Fibroblast of skin of right biceps (primary cell): ENCODE measurements at regions not wholly inside any gene's neighbourhood (a gene's known extent, or its start where the extent isn't known, plus 50 kb on each side); places are given as distances from the start of the nearest gene placed in this dataset.
A peak's percentile ranks its signal among the peaks of the same experiment; 100 is the strongest.

Experiments
- DNase-seq: peaks from one replicate; pipeline ENCODE4 v3.0.0-alpha.2; 2013

GRCh38 chr1:163406772-163407171 is 85.0 kb downstream of the NUF2 start:
- DNase-seq: no peak

- no peak for DNase-seq
These were observed 86.5 kb downstream of the NUF2 start for GRCh38 chr1:163408262-163408661.

GRCh38 chr1:163410073-163410999 is 88.6 kb downstream of the NUF2 start:
- peak; percentile 57 for DNase-seq

DNA sequence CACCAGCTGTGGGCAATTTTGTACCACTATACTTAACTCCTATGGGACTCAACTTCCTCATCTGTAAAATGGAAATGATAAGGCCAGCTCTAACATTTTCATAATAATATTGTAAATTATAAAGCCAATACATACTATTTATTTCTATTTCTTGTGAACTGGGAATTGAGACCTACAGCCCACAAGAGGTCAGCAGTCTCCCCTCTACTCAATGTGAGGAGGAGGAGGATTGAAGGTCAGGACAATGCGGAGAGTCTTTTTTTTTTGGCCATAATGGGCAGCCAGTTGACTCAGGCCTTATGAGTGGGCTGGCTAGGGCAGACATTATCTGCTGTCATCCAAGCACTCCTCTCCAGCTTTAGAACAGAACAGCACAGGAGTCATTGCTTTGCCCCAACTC is 90.5 kb downstream of the NUF2 start:
- no peak for DNase-seq

DNA sequence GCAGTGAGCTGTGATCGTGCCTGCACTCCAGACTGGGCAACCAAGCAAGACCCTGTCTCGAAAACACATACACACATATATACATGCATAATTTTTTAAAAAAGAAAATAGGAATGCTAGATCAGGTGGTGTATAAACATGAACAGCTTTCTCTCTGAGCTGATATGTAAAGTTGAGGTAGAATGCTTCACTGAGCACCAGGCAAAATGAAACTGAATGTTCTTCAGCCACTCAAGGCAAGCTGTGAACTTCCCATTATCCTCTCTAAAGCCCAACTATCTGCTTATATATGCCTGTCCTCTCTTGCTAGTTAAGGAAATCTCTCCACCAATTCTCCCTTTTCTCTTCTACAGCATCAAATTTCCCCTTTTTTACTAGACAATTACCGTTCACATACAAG is 93.0 kb downstream of the NUF2 start:
- DNase-seq: no peak

GRCh38 chr1:163421701-163422100 is 99.9 kb downstream of the NUF2 start:
- no peak for DNase-seq

DNA sequence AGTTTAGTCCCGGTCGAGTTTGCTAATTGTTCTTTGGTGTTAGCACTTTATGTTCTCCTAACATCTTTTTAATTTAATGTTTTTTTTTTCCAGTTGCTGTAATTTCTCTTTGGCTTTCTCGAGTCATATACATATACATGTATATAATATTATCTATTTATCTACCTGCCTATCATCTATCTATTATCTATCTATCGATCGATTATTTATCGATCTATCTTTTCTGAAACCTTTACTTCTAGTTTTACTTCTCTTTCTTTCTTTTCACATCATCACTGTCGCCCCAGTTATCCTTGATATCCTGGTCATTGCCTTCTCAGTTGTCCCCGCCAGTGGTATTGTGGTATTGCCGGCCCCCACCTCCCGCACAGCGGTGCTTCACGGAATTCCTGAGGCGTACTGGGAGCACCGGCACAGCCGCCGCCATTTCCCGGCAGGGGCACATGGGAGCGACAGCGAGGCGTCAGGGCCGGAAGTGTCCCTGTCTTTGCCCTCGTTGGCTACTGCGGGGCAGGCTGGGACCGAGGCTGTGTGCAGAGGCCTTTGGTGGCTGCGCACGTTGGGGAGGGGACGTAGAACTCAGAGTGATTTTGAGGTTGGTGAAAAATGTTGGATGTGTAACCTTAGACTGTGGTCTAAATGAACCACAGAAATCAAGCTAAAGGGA is 101.1 kb downstream of the NUF2 start:
- DNase-seq: no peak

DNA sequence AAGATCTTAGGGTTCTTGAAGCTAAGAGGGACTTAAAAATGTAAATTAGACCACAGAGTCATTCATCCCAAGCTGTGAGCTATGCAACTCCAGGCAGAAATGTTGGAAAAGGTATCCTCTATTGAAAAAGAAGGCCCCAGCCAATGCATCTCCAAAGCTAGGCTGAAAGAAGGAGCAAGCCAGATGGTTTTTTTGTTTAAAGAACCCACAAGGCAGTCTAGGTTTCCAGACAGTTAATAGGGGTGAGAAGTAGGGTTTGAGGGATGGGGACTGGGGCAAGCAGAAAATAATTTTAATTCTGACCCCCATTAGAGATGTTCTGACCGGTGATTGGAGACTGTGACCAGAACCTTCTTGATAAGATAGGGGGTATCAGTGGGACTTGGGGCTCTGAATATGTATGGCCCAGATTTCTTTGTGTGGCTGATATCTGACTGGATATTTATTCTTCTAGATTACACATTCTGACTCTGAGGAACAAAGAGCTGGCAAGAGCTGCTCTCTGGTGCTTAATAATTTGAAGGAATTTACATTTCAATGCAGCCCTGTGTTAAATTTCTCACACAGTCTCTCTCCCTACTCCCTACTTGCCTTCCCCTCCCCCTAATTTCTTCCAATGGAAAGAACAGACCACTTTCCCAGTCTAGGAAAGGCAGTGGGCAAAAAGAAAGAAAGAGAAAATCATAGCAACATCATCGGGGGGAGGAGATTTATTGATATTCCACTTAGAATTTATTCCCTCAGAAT is 104.9 kb downstream of the NUF2 start:
- no peak for DNase-seq

DNA sequence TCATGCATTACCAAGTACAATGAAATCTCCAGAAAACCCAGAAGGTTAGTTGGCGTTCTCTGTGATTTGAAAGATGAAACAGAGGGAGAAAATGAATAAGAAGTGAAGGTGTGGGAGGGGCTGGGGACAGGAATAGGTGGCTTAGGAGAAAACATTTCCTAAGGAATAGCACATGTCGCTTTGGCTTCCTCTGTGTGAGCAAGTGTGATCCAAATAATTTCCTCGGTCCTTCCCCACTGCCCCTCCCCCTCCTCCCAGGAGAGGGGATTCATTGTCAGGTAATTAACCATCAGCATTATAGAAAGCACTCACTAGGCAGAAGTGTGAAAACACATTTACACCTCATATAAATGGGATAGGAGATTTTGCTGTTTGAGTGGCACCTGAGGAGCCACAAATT is 105.5 kb downstream of the NUF2 start:
- DNase-seq: no peak

DNA sequence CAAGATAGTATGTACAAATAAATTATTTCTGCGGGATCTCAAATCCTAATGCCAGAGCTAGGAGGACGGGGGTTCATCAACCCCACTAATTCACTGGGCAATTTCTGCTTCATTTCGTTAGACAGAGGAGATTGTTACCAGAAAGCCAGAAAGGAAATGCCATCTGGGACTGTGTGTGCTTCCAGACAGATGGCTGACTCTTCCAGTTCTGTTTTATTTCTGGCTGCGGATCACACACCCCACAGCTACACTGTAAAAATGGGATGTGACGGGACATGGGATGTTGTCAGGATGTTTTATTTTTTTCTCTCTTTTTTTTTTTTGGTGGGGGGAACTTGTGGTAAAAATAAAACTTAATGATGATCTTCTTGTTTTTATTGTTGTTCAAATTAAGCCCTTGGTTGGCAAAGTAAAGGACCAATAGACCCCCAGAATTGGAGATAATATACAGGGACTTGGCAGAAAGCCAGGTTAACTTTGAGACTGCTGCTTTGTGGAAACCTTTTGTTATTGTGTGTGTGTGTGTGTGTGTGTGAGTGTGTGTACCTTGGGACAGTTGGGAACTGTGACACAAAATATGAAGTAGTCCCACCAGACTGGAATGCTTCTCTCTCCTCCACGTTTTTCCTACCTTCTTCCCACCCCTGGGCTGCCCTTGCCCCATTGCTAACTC is 114.5 kb downstream of the NUF2 start:
- no peak for DNase-seq

GRCh38 chr1:163439471-163439870 is 117.7 kb downstream of the NUF2 start:
- no peak for DNase-seq

GRCh38 chr1:163440090-163440489 is 118.3 kb downstream of the NUF2 start:
- no peak for DNase-seq

DNA sequence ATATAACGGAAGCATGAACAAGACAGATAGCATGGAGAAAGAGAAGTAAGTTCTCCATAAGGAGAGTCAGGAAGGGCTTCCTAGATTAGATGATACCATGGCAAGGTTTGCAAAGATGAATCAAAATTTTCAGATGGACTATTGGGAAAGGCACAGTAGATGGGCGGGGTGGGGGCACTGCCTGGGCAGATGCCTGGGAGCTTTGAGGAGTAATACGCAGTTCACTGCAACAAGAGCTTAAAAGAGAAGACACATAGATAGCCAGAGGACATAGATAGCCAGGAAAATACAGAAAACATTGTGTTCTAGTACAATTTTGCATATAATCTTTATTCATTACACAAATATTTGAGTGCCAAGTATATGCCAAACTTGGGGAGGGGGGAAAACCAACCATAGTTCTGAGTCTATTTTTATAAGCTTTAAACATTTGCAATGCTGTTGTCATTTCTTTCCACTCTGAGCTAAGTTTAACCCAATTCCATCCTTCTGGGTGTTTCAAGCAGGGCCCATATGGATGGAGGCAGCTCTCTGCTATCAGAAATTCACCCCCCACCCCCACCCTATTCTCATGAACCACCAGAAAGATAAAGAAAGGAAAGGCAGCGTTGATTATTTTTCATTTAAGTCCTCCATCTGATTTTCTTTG is 120.6 kb downstream of the NUF2 start:
- DNase-seq: no peak

DNA sequence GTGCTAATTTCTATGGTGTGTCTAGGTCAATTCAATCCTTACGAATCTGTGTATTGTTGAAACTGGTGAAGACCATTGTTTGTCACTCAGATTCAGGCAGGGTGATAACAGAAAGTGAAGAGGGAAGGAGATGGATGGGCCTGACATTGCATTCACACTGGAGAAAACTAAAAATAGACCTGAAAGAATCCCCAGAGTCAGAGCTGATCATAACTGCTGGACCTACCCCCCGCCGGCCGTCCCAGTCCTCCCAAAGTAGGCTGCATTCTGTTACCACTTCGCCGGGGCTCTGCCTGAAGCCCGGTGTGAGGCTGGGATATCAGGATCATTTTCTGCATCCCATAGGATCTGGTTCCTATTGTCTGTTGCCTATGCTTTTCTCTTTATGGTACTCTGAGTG is 121.1 kb downstream of the NUF2 start:
- DNase-seq: no peak

- DNase-seq: no peak
These were observed 122.1 kb downstream of the NUF2 start for GRCh38 chr1:163443863-163444262.

DNA sequence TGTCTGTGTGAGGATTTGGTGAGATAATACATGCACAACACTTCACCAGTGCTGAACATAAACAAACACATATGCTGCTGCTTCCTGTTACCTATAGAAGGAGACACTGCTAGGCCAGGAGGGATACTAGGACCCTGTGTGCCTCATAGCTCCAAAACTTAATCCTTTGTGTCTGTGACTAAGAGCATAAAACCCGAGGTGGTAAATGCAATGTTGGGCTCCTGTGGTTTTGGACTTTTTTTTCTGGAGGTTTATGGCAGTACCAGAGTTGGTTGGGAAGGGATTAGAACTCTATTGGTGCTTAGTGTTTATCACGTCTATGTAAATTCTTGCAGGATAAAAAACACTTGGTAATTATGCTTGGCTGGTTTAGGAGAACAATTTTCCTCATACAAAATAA is 122.9 kb downstream of the NUF2 start:
- DNase-seq: no peak

- no peak for DNase-seq
These were observed 129.2 kb downstream of the NUF2 start for GRCh38 chr1:163450986-163451385.

GRCh38 chr1:163459539-163459938 is 137.8 kb downstream of the NUF2 start:
- DNase-seq: no peak

GRCh38 chr1:163467289-163467688 is 145.5 kb downstream of the NUF2 start:
- DNase-seq: no peak

DNA sequence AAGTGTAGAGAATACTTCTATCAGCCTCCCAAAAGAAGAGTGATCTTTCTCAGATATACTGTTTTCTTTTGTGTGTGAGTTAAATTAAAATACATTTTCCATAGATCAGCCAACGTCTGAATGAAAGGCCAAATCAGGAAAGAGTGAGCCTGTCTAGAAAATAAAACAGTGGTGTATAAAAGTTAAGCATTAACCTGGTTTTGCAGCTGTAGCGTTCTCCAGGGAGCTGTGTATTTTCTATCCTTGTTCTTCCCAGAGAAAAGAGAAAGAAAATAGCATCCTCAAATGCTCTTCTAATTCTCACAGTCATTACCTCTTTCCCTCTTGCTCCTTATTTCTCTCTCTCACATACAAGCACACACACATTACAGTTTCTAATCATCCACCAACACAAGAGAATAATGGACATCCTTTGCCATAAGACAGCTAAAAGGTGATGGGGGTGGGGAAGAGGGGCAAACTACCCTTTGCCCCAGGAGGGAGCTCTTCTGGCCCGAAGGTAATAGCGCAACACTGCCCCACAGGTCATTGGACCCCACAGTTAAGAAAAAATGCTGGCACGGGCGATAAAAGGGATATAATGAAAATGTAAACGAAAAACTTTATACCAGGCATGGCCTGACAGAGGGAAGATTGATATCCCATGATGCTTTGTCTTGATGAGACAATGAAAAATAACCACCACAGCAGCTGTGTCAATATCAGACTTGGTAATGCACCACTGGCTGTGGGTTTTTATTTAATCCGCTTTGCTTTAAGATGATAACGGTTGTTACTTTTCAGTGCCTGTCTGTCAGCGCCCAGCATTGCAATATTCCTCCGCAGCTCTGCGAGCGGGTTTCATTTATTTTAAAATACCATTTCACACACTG is 150.3 kb downstream of the NUF2 start:
- DNase-seq: no peak

GRCh38 chr1:163472651-163473248 is 151.0 kb downstream of the NUF2 start:
- no peak for DNase-seq
